GM18870 (cell line): ENCODE measurements at regions not wholly inside any gene's neighbourhood (a gene's known extent, or its start where the extent isn't known, plus 50 kb on each side); places are given as distances from the start of the nearest gene placed in this dataset.

Experiments
- ATAC-seq: cut with Tn5 transposase; IDR thresholded peaks from one replicate; pipeline ENCODE4 v1.9.1; 2021; ENCODE audit warnings: moderate library complexity; ENCODE audit not compliant: unreplicated experiment

DNA sequence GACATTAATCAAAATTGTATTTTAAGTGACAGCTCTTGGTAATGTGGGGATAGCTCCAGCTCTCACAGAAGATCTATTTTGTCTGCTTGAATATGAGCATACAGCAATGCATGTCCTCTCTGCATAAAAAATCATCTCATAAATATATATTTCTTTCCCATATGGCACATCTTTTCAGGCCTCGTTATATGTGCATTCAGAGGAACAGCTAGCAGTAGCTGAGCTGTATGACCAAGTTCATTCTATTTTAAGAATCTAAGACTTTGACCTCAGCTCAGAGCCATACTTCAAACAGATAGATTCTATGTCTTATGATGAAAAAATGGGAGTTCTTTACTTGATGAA, 487.2 kb downstream of the ARHGEF28 start:
- no peak for ATAC-seq

- no peak for ATAC-seq
These were observed 486.6 kb downstream of the ARHGEF28 start for GRCh38 chr5:74112372-74113195.

DNA sequence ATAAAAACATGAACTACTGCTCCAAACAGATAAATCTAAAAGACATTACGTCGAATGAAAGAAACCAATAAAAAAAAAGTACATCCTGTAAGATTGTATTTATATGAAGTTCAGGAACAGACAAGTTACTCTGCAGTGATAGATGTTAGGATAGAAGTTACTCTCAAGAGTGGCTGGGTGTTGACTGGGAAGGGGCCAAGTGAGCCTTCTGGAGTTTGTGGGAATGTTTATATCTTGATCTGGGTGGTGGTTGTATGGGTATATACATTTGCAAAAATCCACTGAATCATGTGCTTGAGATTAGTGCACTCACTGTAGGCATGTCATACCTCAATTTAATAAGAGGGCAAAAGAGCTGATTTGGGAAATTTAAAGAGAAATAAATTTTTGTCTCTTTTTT, 485.8 kb downstream of the ARHGEF28 start:
- ATAC-seq: no peak

- no peak for ATAC-seq
These were observed 483.3 kb downstream of the ARHGEF28 start for GRCh38 chr5:74109344-74109743.

DNA sequence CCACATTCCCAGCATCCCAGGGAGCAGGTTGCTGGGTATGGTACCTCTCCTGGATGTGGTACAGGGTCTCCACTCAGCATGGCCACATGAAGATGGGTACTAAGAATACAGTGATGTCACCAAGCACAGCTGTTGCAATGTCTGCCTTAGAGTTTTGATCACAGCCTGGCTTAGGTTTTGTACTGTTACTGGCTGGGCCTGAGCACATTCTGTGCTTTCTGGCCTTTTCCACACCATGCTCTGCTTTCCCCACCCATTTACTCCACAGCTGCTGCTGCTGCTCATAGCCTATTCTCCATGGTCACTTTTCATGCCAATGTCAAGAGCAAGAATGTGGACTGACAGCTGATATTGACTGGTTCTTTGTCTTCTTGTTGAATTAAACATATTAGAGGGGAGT, 481.9 kb downstream of the ARHGEF28 start:
- no peak for ATAC-seq

GRCh38 chr5:74105126-74105780, 479.3 kb downstream of the ARHGEF28 start:
- no peak for ATAC-seq

DNA sequence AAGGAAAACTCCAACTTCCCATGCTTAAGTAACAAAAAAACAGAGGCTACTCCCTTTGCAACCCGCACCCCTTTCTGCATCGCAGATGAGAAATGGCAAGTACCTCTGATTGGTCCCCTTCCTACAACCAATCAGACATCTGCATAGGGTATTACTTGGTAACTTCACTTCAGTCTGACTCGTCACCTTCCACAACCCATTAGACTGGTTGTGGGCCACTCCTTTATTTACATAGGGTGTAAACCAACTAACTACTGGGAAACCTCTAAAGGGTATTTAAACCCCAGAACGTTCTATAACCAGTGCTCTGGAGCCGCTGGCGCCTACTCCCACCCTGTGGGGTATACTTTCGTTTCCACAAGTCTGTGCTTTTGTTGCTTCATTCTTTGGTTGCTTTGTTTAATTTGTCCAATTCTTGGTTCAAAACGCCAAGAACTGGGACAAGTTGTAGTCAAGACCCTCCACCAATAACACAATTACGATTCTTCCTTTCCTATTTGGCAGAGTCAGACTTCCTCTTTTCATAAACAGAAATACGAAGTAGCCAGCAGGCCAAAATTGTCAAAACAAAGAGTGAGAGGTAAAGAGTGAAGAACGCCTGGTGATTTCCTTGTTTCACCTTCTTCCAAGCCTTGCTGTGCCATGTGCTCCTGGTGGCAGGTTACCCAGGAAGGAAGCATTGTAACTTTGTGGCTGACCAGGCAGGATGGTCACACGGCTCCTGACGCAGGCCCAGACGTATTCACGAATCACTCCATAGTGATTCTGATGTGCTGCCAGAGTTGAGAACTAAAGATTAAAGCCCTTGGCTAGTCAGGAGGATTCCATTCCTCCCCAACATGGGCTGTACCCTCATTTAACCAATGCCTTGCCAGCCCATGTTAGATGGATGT, 477.4 kb downstream of the ARHGEF28 start:
- no peak for ATAC-seq

DNA sequence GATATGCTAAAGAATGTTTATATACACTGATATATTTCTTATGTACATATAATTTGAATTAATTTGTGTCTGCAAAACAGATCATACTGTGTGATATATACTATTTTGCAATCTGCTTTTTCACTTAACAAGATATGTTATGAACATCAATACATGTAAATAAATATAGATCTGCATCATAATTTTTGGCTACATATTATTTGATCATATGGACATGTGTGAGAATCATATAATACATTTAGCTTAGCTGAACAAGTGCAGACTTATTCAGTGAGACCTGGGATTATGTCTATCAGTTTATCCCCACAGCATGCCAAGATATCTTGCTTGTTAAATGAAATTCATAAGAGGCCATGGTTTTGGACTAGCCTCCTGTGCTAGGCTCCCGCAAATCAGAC, 474.3 kb downstream of the ARHGEF28 start:
- no peak for ATAC-seq

DNA sequence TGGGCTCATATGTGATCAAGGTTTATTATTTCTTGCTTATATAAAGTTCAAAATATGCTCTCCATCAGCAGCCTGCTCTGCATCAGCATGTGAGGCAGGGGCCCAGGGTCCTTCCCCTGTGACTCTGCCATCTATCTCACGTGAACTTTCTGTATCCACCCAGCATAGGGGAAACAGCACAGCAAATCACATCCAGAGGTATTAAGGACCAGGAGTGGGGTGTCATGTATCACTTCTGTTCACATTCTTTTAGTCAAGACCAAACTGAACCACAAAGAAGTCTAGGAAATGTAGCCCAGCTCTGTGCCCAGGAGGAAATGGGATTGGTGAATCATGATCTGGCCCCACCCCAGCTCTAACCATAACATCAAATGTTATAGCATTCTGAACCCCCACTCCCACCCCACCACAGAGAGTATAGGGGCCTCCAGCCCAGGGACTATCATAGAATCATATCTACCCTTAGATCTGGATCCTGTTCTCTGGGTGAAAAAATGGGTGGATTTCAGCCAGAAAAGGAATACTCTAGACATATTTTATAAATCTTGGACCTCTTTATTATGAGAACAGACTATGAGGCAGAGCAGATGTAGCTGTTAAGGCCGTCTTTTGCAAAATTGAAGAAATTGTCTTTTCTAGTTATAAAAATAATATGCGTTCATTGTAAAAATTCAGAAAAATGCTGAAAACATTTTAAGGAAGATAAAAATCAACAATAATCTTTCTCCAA, 473.7 kb downstream of the ARHGEF28 start:
- no peak for ATAC-seq

GRCh38 chr5:74098941-74099340, 472.9 kb downstream of the ARHGEF28 start:
- no peak for ATAC-seq

GRCh38 chr5:74098456-74098855, 472.5 kb downstream of the ARHGEF28 start:
- ATAC-seq: no peak

- ATAC-seq: no peak
These were observed 470.3 kb downstream of the ARHGEF28 start for GRCh38 chr5:74096325-74096724.

GRCh38 chr5:74095871-74096270, 469.9 kb downstream of the ARHGEF28 start:
- ATAC-seq: no peak

DNA sequence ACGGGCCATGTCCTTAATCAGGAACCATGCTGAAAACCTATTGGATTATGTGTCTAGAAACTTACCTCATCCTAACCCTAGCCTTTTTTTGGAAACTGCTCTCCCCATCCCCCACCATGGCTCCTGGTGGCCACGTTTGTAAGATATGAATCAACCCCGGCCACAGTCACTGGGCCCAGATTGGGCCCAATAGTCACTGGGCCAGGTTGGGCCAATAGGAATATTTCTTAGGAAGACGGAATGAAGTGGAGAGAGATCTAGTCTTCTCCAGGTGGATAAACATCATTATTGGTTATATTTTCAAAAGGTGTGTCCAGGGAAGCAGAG, 468.7 kb downstream of the ARHGEF28 start:
- ATAC-seq: no peak

DNA sequence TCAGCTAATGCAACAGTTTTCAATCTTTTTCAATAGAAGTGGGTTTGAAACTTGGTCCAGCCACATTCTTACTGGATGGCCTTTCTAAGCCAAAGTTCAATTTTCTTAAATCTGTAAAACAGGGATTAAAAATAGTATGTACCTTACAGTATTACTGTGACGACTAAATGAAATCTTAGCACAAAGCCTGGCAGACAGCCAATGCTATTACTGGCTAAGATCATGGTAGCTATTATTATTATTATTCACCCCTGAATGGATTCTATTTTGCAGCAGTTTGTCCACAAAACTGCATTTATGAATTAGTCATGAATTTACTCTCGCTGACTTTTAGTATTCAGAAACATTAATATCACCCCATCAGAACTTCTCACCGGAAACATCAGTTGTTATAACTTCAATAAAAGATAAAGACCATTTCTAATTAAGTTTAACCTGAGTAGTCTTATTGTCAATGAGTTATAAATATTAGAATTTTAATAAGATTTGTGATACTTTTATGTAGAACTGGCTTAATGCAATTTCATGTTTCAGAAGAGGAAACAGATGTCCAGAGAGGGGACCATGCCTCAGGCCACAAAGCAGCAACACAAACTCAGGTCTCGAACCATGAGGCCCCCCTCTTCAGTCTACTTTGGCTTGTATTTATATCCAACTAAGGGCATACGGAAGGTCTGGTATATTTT, 468.2 kb downstream of the ARHGEF28 start:
- no peak for ATAC-seq

GRCh38 chr5:74093561-74093960, 467.6 kb downstream of the ARHGEF28 start:
- ATAC-seq: no peak

GRCh38 chr5:74092766-74093165, 466.8 kb downstream of the ARHGEF28 start:
- no peak for ATAC-seq

GRCh38 chr5:74085782-74086181, 459.8 kb downstream of the ARHGEF28 start:
- no peak for ATAC-seq

- ATAC-seq: no peak
These were observed 459.2 kb downstream of the ARHGEF28 start for GRCh38 chr5:74085186-74085585.

DNA sequence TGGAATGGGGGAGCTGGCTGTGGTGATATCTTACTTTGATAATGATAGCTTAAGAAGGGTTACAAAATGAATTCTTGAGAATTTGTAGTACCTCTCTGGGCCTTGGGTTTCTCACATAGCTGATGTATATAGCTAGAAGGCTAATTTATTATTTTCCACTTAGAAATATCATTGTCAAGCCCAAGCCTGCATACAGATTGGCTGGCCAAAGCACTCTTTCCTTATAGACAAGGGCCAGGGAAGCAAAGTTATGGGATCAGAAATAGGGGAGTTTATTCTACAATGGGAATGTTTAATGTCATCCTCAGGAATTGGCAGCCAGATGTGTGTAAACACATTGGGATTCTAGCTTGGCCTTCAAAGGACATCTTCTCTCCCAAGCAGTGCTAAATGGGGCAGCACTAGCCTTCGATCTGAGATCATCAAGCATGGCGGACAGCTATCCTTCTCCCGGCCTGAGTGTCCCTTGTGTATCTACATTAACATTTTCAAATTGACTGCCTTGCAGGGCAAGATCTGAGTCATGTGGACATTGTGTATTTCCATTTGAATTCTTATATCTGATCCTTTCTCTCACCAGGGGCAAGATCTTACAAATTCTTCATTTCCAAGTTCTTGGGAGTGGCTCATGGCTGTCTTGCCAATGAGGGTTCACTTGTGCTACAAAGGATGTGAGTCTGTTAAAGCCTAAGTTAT, 457.2 kb downstream of the ARHGEF28 start:
- no peak for ATAC-seq
